HG02943 (cell line): ENCODE measurements at regions not wholly inside any gene's neighbourhood (a gene's known extent, or its start where the extent isn't known, plus 50 kb on each side); places are given as distances from the start of the nearest gene placed in this dataset.

Experiments
- ATAC-seq: cut with Tn5 transposase; IDR thresholded peaks from one replicate; pipeline ENCODE4 v1.9.1; 2021; ENCODE audit warnings: mild to moderate bottlenecking, low read depth, moderate library complexity; ENCODE audit not compliant: unreplicated experiment

DNA sequence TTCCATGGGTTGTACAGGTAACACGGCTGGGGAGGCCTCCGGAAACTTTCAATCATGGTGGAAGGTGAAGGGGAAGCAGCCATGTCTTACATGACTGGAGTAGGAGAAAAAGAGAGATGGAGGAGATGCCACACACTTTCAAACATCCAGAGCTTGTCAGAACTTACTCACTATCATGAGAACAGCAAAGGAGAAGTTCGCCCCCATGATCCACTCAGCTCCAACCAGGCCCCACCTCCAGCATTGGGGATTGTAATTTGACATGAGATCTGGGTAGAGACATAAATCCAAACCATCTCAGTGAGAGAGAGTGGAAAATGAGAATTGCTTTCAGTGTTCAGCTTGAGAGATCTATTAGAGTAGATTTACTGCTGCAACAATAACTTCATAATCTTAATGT lies 210.9 kb downstream of the NDFIP2 start:
- no peak for ATAC-seq

DNA sequence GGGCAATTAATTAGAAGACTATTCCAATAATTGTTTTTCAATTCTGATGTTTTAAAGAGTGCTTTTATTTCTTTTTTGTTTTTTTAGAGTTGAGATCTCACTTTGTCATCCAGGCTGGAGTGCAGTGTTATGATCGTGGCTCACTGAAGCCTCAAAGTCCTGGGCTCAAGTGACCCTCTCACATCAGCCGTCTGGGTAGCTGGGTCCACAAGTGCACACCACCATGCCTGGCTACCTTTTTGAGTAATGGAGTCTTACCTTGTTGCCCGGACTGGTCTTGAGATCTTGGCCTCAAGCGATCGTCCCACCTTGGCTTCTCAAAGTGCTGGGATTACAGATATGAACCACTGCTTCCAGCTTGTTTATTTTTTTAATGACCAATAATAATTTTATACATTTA lies 207.8 kb downstream of the NDFIP2 start:
- ATAC-seq: no peak

DNA sequence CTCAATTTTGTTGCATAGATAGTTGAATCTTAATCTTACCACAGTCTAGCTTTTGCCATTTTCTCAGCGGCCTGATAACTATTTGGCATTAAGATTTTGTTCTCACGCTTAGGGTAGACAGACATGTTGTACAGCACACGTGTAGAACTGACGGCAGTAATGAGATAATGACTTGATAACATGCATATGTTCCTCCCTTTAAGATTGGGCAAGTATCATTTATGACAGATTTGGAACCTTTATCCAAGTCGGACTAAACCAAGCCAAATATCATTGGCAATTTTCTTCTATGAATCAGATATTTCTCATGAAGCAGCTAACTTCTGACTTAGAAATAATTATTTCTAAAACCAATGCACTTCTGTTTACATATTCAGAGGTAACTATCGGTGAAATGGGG lies 205.5 kb downstream of the NDFIP2 start:
- no peak for ATAC-seq

DNA sequence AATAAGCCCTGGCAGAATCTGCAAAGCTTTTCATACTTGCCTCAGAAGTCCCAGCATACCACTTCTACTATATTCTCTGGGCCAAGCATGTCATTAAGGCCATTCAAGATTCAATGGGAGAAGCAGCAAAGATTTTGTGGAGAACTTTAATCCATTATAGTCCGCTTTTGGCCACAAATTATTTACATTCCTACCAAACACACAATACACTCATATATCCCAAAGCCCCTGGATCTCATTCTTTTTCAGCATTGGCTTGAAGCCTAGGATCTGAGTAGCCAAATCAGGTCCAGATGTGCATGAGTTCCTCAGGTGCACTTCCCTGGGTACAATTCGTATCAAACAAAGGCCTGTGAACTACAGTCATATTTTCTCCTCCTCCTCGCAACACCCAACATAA lies 203.4 kb downstream of the NDFIP2 start:
- no peak for ATAC-seq

DNA sequence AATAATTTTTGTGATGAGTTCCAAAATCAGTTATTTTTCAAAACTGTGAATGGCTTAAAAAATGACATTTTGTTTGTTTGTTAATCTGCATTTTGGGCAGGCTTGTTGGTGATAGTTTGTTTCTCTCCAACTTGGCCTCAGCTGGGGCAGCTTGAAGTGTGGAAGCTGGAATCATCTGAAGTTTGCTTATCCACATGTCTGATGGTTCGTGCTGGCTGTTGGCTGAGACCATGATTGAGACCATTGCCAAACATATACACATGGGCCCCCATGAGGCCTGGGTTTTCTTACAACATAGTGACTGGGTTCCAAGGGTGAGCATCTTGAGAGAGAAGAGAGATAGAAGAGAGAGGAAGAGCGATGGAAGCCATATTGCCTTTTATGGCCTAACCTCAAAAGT lies 201.2 kb downstream of the NDFIP2 start:
- no peak for ATAC-seq

DNA sequence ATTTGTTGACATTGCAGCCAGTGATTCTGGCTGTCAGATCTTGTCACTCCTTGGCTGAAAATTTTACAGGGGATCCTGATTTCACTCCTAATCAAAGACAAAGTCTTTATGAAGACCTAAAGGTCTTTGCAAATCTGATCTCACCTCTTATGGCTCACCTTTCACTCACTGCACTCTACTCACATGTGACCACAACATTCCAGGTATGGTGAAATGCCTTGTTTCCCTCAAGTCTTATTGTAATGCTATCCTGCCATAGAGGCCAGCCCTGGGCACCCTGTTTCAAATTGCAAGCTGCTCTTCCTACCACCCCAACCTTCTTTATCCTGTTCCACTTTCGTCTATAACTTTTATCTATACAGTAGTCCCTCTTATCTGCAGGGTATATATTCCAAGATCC lies 200.1 kb downstream of the NDFIP2 start:
- no peak for ATAC-seq

DNA sequence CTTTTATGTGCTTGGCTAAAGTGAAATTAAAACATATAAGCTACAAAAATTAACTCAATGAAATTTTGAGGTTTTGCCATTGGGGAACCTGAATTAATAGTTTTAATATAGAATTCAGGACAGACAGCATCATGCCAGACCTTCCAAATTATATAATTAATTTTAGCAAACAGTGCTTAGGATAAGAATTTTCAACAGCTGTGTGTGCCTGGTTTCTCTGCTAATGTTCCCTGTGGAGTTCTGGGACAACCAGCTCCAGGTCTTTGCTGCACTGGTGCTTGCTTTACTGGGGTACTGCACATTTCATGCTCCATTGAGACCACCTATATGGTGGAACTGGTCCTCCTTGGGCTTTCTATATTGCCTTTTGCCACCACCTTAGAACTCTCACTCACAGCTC lies 199.5 kb downstream of the NDFIP2 start:
- no peak for ATAC-seq

DNA sequence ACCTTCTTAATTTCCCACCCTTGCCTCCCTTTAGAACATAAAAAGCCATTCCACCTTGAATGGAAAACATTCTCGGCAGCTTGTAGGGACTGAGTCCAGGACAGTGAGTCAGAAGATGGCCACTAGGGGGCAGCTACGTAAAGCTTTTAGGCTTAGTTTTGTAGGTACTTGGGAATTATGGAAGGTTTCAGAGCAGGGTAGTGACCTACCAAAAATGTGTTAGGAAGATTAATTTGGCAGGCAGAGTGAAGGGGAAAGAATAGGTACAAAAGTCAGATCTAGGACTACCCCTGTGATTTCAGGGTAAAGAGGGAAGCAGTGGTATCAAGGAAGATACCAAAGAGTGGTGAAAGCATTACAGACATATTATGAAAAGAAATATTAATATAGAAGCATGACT lies 198.4 kb downstream of the NDFIP2 start:
- ATAC-seq: no peak

DNA sequence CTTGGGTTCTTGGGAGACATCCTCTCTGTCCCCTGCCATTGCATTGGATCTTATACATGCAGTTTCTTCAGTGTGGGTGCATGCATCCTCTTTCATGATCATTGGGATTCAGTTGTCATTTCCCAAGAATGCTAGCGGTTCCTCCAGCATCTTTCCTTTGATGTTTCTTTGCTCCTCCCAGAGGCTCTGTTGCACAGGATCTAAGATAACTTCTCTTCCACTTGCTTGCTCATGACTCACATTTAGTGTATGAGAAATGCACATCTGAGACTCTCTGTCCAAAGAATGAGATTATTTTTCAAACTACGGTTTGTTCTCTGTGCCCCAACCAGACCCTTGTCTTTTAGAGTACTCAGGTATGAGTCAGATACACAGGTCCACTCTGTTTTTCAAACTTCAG lies 197.1 kb downstream of the NDFIP2 start:
- ATAC-seq: no peak

DNA sequence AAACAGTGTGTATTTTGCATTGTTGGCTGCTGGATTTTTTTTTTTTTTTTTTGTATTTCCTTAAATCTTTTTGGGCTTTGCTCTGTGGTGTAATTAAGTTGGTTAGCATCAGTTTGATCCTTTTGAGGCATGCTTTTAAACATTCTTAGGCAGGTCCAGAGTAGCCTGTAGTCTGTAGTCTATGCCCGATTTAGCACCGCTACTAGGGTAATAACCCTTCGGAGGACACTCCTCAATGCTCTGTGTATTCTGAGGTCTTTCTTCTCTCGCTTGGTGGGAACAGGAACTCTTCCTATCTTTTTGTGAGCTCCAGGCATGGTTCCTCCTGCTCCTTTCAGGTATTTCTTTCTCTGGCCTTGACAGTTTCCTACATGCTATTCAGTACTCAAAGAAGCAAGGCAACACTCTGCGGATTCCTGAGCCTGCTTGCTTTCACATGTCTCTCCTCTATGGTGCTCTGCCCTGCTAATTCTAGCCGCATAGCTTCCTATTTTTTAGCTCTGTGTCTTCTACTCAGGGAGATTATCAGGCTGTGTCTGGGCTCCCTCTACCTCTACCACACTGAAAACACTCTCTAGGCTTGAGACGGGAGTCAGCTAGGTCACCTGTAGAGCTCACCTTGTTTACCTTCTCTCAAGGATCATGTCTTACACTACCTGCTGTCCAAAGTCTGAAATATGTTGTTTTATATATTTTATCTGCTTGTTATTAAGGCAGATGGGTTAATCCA lies 195.1 kb downstream of the NDFIP2 start:
- ATAC-seq: no peak

DNA sequence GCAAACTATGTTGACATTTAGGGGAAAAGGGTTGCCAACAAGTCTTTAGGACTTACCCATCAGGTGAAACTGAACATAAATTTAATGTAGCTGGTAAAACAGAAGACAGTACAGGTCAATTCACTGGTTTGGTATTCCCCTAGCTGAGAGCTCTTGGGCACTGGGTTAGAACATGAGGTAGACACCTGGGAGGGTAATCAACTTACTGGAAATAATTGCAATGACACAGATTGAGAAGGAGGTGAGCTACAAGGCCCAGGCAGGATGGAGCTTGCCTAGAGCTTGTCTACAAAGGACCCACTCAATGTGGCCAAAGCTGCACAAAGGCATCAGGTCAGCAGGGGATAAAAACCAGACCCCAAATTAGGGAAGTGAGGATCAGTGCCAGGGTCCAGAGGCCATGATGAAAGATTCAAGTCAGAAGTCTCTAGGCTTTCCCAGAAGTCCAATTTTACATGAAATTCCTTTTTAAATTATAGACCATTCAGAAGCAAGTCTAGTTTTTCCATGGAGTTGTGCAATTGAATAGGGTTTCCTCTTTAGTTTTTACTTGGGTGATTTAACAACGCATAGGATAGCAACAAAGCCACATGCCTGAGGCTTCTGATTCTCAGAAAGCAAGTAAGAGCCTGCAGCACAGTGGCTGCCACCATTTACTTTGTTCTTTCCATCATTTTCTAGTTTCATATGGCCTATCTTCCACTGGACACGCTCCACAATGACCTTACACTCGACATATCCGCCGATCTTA lies 194.0 kb downstream of the NDFIP2 start:
- no peak for ATAC-seq

DNA sequence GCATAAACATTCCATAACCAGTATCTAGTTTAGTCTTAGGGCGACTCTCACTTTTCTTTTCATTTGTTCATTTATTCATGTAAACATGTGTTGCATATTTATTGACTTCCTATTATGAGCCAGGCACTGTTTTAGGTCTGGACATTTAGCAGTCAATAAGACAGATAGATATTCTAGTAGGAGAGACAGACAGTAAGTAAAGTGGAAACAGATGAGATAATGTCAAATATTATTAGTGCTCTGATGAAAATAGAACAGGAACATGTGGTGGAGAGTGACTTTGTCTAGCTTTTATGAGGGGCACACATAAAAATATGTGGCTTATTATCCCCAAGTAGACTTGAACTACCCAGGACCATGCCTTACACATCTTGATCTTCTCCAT lies 193.0 kb downstream of the NDFIP2 start:
- ATAC-seq: no peak

DNA sequence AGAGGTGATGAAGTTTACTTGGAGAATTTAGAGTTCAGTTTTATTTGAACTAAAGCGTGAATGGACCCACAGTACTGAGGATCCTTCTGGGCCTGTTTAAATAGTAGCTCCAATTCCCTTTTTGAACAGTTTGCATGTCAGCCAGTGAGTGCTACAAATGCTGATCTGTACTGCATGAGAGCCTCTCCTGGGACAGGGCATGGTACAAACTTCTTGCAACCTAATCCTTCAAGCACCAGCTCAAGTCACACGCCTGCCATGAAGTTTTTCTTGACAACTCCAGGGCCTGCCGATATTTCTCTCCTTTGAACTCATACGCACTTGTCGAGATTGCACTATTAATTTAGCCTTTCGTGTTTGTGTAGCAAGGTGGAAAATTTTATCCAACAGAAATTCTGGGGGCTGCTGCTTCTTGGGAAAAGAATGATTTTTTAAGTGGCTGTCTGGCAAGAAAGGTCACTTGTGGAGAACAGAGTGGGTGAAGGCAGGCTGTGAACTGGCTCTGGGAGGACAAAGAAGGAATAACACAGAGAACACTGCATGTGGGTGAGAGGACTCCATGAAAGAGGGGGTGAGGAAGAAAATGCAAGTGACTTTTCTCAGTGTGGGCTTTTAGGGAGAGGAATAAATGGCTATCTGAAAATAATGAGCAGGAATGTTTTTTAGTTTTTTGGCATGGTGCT lies 192.5 kb downstream of the NDFIP2 start:
- no peak for ATAC-seq

DNA sequence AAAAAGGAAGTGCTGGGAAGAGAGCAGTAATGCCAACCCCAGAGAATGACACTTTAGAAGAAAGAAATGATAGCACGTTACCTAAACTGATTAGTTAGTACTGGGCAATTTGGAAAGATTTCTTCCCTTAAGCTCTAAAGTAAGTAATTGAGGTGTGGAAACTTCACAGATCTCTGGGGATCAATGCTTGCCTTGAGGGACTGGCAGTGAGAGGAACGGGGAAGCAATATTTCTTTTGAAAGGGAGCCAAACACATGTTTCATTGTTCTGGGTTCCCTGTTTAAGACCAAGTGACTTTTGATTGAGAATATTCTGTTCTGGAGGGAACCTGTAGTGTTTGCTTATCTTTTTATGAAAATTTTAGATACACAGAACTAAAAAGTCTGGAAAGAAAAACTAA lies 190.5 kb downstream of the NDFIP2 start:
- ATAC-seq: no peak

DNA sequence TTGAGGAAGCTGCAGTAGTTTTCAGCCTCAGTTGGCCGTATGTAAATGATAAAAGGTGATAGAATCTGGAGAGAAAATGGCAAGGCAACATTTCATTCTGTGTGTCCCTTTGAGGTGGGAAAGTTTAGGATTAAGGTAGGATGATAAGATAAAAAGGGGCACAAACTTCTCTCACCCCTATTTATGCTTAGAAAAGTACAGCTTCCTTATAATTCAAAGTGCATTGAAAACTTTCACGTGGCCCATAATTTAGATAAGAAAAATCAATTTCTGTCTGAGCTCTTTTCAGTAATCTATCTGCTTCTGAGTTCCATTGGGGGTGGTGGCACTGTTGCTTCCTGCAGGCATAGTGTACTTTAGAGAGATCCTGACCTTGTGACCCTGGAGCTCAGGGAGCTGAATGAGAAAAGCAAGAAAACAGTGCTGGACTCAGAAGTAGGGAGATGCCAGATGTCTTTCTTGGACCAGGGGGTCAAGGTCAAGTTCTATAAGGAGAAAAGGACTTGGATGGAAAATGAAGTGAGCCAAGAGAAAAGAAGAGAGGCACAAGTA lies 187.3 kb downstream of the NDFIP2 start:
- no peak for ATAC-seq

DNA sequence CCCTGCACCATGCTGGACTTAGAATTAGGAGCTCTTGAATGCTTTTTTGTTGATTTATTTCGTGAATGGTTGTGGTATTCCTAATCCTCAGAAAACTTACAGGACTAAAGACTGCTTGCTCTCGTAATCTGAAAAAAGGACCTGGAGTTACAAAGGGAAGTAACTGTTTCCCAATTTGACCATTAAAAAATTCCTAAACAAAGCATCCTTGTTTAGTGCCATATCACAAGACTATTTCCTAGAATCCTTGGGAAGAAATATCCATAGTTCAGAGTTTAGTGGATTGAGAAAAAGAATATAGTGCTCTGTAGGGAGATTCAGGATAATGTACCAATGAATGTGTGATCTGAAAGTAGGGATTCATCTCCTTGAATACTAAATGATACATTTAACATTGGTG lies 186.8 kb downstream of the NDFIP2 start:
- ATAC-seq: no peak

DNA sequence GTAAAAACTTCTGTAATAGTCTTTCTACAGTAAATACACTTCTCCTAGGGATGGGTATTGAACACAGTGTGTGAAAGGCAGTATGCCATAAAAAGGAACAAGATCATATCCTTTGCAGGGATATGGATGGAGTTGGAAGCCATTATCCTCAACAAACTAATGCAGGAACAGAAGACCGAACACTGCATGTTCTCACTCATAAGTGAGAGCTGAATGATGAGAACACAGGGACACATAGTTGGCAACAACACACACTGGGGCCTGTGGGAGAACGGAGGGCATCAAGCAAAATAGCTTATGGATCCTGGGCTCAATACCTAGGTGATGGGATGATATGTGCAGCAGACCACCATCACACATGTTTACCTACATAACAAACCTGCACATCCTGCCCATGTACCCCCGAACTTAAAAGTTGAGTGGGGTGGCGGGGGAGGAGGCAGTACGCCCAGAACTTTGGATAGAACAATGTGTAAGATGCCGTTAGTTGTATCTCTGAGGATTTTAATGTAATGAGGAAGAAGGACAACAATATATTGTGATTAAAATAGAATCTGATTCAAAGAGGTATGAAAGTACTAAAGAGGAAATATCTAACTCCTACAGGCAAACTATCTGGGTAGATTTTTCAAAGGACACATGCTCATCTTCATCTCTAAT lies 183.2 kb downstream of the NDFIP2 start:
- no peak for ATAC-seq

DNA sequence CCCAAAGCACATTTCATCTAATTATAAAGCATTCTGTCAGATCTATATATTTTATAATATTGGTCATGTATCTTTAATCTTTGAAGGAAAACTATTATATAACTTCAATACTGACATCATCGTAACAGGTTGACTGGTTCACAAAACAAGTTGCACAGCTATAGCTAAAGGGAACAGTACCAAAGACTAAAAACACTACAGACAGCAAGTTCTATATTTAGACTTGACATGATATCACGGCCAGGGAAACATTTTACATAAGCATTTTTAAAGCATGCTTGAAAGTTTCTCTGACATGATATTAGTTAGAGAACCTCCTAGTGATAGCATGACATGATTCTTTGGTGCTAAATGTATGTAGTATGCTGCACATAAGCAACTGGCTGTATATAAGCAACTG lies 182.5 kb downstream of the NDFIP2 start:
- no peak for ATAC-seq

DNA sequence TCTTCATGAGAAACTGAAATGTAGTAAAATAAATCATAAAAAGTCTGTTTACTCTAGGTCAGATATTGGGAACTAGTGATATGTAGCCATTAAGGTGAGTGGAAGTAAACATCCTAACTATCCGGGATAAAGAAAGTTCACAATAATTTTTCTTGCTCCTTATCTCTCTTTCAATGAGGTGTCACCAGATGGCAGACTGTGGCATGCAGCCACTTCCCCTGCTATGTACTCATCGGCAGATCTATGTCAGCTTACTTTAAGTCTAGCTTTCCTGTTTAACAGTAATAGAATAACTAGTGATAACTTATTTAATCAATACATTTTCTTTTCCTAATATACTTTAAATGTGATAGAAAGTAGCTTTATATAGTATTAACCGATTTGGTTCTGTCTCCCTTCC lies 181.9 kb downstream of the NDFIP2 start:
- ATAC-seq: no peak

DNA sequence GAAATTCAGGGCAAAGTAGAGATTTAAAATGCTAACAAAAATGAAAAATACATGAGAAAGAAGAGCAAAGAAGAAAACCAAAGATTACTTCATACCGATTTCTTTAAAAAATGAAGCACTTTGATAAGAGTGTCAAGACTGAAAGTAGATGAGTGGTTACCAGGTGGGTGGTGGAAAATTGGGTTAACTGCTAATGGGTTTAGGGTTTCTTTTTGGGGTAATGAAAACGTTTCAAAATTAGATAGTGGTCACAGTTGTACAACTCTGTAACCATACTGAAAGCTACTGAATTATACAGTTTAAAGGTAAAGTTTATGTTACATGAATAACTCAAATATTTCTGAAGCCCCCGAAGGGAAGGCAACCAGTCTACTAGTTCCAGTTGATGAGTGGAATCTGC lies 179.4 kb downstream of the NDFIP2 start:
- ATAC-seq: no peak

DNA sequence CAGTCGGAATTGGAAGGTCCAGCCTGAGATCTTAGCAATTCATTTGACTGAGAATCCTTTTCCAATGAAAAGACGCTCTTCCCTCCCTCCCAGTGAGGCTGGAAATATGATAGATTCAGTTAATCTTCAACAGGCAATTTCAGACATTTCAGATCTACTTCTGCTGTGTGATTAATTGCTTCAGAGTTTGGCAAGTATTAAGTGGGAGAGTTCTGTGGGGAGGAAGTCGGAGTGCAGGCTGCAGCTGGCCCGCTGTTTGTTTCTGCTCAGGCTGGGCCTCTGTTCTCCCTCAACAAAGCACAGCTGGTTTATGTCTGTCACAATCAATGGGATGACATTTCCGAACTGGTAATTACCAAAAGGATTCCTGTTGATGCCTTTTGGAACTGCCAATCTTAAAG lies 178.2 kb downstream of the NDFIP2 start:
- no peak for ATAC-seq
